DND-41 (cell line): ENCODE measurements at regions not wholly inside any gene's neighbourhood (a gene's known extent, or its start where the extent isn't known, plus 50 kb on each side); places are given as distances from the start of the nearest gene placed in this dataset.

ENCODE experiments used
- ATAC-seq: fragments of 200-7000 bp; cut with Tn5 transposase; 3 replicates; pipeline ENCODE4 v1.9.1; 2021; ENCODE audit warnings: low read depth; ENCODE audit not compliant: insufficient read depth
- DNase-seq: peaks from one replicate; pipeline ENCODE4 v3.0.0-alpha.2; 2020
- H2AFZ ChIP-seq: 2 replicates; pipeline ENCODE4 v1.6.0; 2012; ENCODE audit warnings: low read depth, low read length
- H3K27ac ChIP-seq: 2 replicates; pipeline ENCODE4 v1.5.1; 2012; ENCODE audit warnings: low read length, inconsistent platforms
- H3K27me3 ChIP-seq: fragments of 200-600 bp; sonication (generic); 2 replicates; pipeline ENCODE4 v1.6.0; 2012; ENCODE audit warnings: low read length, mild to moderate bottlenecking, inconsistent platforms; ENCODE audit not compliant: insufficient read depth, poor library complexity
- H3K36me3 ChIP-seq: 2 replicates; pipeline ENCODE4 v1.5.1; 2012; ENCODE audit warnings: low read length, inconsistent platforms; ENCODE audit not compliant: insufficient read depth
- H3K4me1 ChIP-seq: 2 replicates; pipeline ENCODE4 v1.5.1; 2012; ENCODE audit warnings: mild to moderate bottlenecking, low read length; ENCODE audit not compliant: insufficient read depth
- H3K4me2 ChIP-seq: 2 replicates; pipeline ENCODE4 v1.6.0; 2012; ENCODE audit warnings: mild to moderate bottlenecking, moderate library complexity, low read length, inconsistent platforms; ENCODE audit not compliant: insufficient read depth
- H3K4me3 ChIP-seq, 2 experiments: fragments of 200-600 bp in 1 of 2; shearing (Covaris generic) in 1 of 2; 2 replicates each; pipeline ENCODE4 v1.5.1; 2012 to 2016; ENCODE audit warnings: inconsistent platforms in 2 of 2, low read length in 2 of 2, mild to moderate bottlenecking in 2 of 2, low read depth in 1 of 2, moderate library complexity in 1 of 2
- H3K79me2 ChIP-seq: 2 replicates; pipeline ENCODE4 v1.6.0; 2012; ENCODE audit warnings: low read length, inconsistent platforms; ENCODE audit not compliant: insufficient read depth
- H3K9ac ChIP-seq: 2 replicates; pipeline ENCODE4 v1.6.0; 2012; ENCODE audit warnings: low read depth, mild to moderate bottlenecking, inconsistent platforms, low read length, moderate library complexity
- H3K9me3 ChIP-seq: 2 replicates; pipeline ENCODE4 v1.5.1; 2012; ENCODE audit warnings: low read length, moderate library complexity, mild to moderate bottlenecking, inconsistent platforms; ENCODE audit not compliant: insufficient read depth, severe bottlenecking
- H4K20me1 ChIP-seq: 2 replicates; pipeline ENCODE4 v1.6.0; 2012; ENCODE audit warnings: low read length; ENCODE audit not compliant: insufficient read depth
- EZH2 ChIP-seq: IDR thresholded peaks from 3 replicates; pipeline ENCODE4 v1.6.1; 2012; ENCODE audit warnings: borderline replicate concordance, low read depth, mild to moderate bottlenecking, moderate library complexity, low read length, inconsistent platforms; ENCODE audit not compliant: severe bottlenecking
- TF ChIP-seq, protein P1 (sequence below): IDR thresholded peaks from 2 replicates; pipeline ENCODE4 v1.5.1; 2012; ENCODE audit warnings: borderline replicate concordance, low read length, moderate library complexity, mild to moderate bottlenecking; ENCODE audit not compliant: poor library complexity, severe bottlenecking; ENCODE audit errors: extremely low read depth

DNA sequence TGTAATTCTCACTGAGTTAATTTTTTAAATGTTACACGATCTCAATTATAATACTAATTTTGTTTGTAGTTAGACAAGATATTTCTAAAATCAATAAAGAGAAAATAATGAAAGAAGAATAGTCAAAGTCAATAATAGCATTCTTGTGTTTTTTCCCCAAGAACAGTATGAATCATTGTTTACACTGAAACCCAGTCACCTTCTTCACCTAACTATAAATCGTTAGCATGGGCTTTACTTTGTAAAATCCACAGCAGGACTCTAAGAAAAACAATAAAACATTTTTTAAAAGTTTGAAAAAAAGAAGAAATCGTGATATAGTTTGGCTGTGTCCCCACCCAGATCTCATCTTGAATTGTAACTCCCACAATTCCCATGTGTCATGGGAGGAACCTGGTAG is 234.6 kb upstream of the LYPLAL1 start:
- TF ChIP-seq EZH2: no peak
- TF ChIP-seq, protein P1, sequence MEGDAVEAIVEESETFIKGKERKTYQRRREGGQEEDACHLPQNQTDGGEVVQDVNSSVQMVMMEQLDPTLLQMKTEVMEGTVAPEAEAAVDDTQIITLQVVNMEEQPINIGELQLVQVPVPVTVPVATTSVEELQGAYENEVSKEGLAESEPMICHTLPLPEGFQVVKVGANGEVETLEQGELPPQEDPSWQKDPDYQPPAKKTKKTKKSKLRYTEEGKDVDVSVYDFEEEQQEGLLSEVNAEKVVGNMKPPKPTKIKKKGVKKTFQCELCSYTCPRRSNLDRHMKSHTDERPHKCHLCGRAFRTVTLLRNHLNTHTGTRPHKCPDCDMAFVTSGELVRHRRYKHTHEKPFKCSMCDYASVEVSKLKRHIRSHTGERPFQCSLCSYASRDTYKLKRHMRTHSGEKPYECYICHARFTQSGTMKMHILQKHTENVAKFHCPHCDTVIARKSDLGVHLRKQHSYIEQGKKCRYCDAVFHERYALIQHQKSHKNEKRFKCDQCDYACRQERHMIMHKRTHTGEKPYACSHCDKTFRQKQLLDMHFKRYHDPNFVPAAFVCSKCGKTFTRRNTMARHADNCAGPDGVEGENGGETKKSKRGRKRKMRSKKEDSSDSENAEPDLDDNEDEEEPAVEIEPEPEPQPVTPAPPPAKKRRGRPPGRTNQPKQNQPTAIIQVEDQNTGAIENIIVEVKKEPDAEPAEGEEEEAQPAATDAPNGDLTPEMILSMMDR: no peak
- no peaks in the 10 kb centered on the region for H3K27me3 ChIP-seq
- DNase-seq (no peak), ATAC-seq (no peak)
- H2AFZ ChIP-seq: no peak overlapping the region
- H3K4me2 ChIP-seq: no peak overlapping the region
- H3K9me3 ChIP-seq: no peaks in the 10 kb centered on the region
- no peak overlapping the region for H3K9ac ChIP-seq
- no peaks in the 10 kb centered on the region for H3K79me2 ChIP-seq
- H3K27ac ChIP-seq: no peak overlapping the region
- no peaks in the 10 kb centered on the region for H3K4me1 ChIP-seq
- no peaks in the 10 kb centered on the region for H4K20me1 ChIP-seq
- no peaks in the 10 kb centered on the region for H3K36me3 ChIP-seq
- H3K4me3 ChIP-seq: no peak overlapping the region

DNA sequence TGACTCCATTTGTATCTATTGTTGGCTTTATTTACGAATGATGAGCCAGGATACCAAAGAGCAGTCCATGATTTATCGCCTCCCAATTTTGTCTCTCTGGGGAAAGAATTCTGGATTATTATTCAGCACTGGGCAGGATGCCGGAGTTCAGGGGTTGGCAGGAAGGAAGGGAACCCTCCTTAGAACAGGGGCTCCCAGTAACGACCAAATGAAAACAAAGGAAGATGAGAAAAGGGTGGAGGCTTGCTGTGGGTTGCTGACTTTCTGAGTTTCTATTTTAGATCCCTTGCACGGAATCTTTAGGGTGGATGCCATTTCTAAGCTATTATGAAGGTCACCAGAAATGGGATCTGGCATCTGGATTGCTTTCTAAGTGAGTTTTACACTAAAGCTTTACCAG is 231.2 kb upstream of the LYPLAL1 start:
- Histone ChIP-seq H3K79me2 (no peaks in the 10 kb centered on the region), H4K20me1 (no peaks in the 10 kb centered on the region), H3K9ac (no peak overlapping the region), H3K9me3 (no peaks in the 10 kb centered on the region), H3K36me3 (no peaks in the 10 kb centered on the region), H3K4me3 (no peak overlapping the region), H3K27ac (no peak overlapping the region), H2AFZ (no peak overlapping the region), H3K4me1 (no peaks in the 10 kb centered on the region), H3K4me2 (no peak overlapping the region), H3K27me3 (no peaks in the 10 kb centered on the region)
- no peak for TF ChIP-seq EZH2
- TF ChIP-seq, protein P1: no peak
- ATAC-seq (no peak), DNase-seq (no peak)

DNA sequence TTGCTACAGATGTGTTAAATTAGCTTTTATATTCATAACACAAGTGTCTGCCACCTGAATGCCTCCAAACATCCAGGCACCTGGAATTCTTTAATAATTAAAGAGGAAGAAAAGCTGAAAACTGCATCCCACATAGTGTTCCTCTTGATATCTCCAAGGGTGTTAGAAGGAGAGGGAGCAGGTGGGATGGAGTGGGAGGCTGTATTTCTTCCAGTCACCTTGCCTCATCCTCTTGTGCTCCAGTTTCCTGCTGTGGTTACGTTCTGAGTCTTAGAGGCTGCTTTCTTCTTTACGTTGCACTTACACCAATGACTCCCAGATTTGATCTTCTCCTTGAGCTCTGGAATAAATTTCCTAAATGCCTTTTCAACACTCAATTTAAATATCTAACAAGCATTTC is 230.3 kb upstream of the LYPLAL1 start:
- no peak overlapping the region for H3K27ac ChIP-seq
- ATAC-seq: no peak
- H3K4me2 ChIP-seq: no peak overlapping the region
- no peaks in the 10 kb centered on the region for H3K27me3 ChIP-seq
- no peaks in the 10 kb centered on the region for H4K20me1 ChIP-seq
- no peaks in the 10 kb centered on the region for H3K79me2 ChIP-seq
- no peaks in the 10 kb centered on the region for H3K9me3 ChIP-seq
- no peak overlapping the region for H3K4me3 ChIP-seq
- H3K4me1 ChIP-seq: no peaks in the 10 kb centered on the region
- no peak for TF ChIP-seq EZH2
- TF ChIP-seq, protein P1: no peak
- H2AFZ ChIP-seq: no peak overlapping the region
- no peak for DNase-seq
- no peaks in the 10 kb centered on the region for H3K36me3 ChIP-seq
- no peak overlapping the region for H3K9ac ChIP-seq

GRCh38 chr1:218945050-218945449 is 228.6 kb upstream of the LYPLAL1 start:
- TF ChIP-seq, protein P1: no peak
- no peak for TF ChIP-seq EZH2
- no peak for ATAC-seq

More at GRCh38 chr1:218945050-218945449, 228.6 kb upstream of the LYPLAL1 start:
- no peaks in the 10 kb centered on the region for H3K79me2 ChIP-seq
- no peak overlapping the region for H3K4me2 ChIP-seq
- no peak overlapping the region for H3K4me3 ChIP-seq
- no peak overlapping the region for H2AFZ ChIP-seq
- H4K20me1 ChIP-seq: no peaks in the 10 kb centered on the region
- no peak overlapping the region for H3K27ac ChIP-seq
- H3K27me3 ChIP-seq: no peaks in the 10 kb centered on the region
- DNase-seq: no peak
- H3K9ac ChIP-seq: no peak overlapping the region
- no peaks in the 10 kb centered on the region for H3K9me3 ChIP-seq
- no peaks in the 10 kb centered on the region for H3K4me1 ChIP-seq
- H3K36me3 ChIP-seq: no peaks in the 10 kb centered on the region
